ENCODE measurements at regions not wholly inside any gene's neighbourhood (a gene's known extent, or its start where the extent isn't known, plus 50 kb on each side); places are given as distances from the start of the nearest gene placed in this dataset.

GRCh38 chr3:30347679-30348216 is 258.7 kb upstream of the TGFBR2 start:
- TF ChIP-seq, protein P1, sequence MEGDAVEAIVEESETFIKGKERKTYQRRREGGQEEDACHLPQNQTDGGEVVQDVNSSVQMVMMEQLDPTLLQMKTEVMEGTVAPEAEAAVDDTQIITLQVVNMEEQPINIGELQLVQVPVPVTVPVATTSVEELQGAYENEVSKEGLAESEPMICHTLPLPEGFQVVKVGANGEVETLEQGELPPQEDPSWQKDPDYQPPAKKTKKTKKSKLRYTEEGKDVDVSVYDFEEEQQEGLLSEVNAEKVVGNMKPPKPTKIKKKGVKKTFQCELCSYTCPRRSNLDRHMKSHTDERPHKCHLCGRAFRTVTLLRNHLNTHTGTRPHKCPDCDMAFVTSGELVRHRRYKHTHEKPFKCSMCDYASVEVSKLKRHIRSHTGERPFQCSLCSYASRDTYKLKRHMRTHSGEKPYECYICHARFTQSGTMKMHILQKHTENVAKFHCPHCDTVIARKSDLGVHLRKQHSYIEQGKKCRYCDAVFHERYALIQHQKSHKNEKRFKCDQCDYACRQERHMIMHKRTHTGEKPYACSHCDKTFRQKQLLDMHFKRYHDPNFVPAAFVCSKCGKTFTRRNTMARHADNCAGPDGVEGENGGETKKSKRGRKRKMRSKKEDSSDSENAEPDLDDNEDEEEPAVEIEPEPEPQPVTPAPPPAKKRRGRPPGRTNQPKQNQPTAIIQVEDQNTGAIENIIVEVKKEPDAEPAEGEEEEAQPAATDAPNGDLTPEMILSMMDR (IDR thresholded peaks at IDR 0.05), result no peak
- no peak for TF ChIP-seq EZH2 (IDR thresholded peaks at IDR 0.05)

Data from neural progenitor cell (in vitro differentiated cells).